ENCODE measurements at regions not wholly inside any gene's neighbourhood (a gene's known extent, or its start where the extent isn't known, plus 50 kb on each side); places are given as distances from the start of the nearest gene placed in this dataset.

- H3K36me3 ChIP-seq (ENCODE audit: control insufficient read depth, insufficient read depth, low read length): no peaks in the 10 kb centered on the region
Measured at GRCh38 chr12:30016540-30017055, 232.9 kb upstream of the TMTC1 start.

GRCh38 chr12:30015631-30016337 is 232.0 kb upstream of the TMTC1 start:
- Histone ChIP-seq H3K9ac (ENCODE audit: low read length) (no peak overlapping the region), H3K4me1 (ENCODE audit: control insufficient read depth, insufficient read depth, low read length) (no peaks in the 10 kb centered on the region), H3K36me3 (ENCODE audit: control insufficient read depth, insufficient read depth, low read length) (no peaks in the 10 kb centered on the region), H3K4me3 (ENCODE audit: low read length) (no peak overlapping the region), H3K9me3 (ENCODE audit: control insufficient read depth, low read length) (no peaks in the 10 kb centered on the region), H3K27me3 (ENCODE audit: control insufficient read depth, insufficient read depth, low read length) (no peaks in the 10 kb centered on the region)

More at GRCh38 chr12:30016540-30017055, 232.9 kb upstream of the TMTC1 start:
- H3K9ac ChIP-seq (ENCODE audit: low read length): no peak overlapping the region
- no peak overlapping the region for H3K4me3 ChIP-seq (ENCODE audit: low read length)
- H3K9me3 ChIP-seq (ENCODE audit: control insufficient read depth, low read length): no peaks in the 10 kb centered on the region
- no peaks in the 10 kb centered on the region for H3K4me1 ChIP-seq (ENCODE audit: control insufficient read depth, insufficient read depth, low read length)
- no peaks in the 10 kb centered on the region for H3K27me3 ChIP-seq (ENCODE audit: control insufficient read depth, insufficient read depth, low read length)

GRCh38 chr12:30014991-30015390 is 231.2 kb upstream of the TMTC1 start:
- no peaks in the 10 kb centered on the region for H3K9me3 ChIP-seq (ENCODE audit: control insufficient read depth, low read length)
- H3K9ac ChIP-seq (ENCODE audit: low read length): no peak overlapping the region
- no peaks in the 10 kb centered on the region for H3K4me1 ChIP-seq (ENCODE audit: control insufficient read depth, insufficient read depth, low read length)
- no peaks in the 10 kb centered on the region for H3K27me3 ChIP-seq (ENCODE audit: control insufficient read depth, insufficient read depth, low read length)
- H3K4me3 ChIP-seq (ENCODE audit: low read length): no peak overlapping the region
- H3K36me3 ChIP-seq (ENCODE audit: control insufficient read depth, insufficient read depth, low read length): no peaks in the 10 kb centered on the region

- H3K4me1 ChIP-seq (ENCODE audit: control insufficient read depth, insufficient read depth, low read length): no peaks in the 10 kb centered on the region
- H3K4me3 ChIP-seq (ENCODE audit: low read length): no peak overlapping the region
- no peaks in the 10 kb centered on the region for H3K36me3 ChIP-seq (ENCODE audit: control insufficient read depth, insufficient read depth, low read length)
- H3K9me3 ChIP-seq (ENCODE audit: control insufficient read depth, low read length): no peaks in the 10 kb centered on the region
- H3K27me3 ChIP-seq (ENCODE audit: control insufficient read depth, insufficient read depth, low read length): no peaks in the 10 kb centered on the region
- H3K9ac ChIP-seq (ENCODE audit: low read length): no peak overlapping the region
Measured at GRCh38 chr12:30012816-30013450, 229.2 kb upstream of the TMTC1 start.

GRCh38 chr12:30010071-30011052 is 226.6 kb upstream of the TMTC1 start:
- Histone ChIP-seq H3K4me3 (ENCODE audit: low read length) (no peak overlapping the region), H3K4me1 (ENCODE audit: control insufficient read depth, insufficient read depth, low read length) (no peaks in the 10 kb centered on the region), H3K9ac (ENCODE audit: low read length) (no peak overlapping the region), H3K27me3 (ENCODE audit: control insufficient read depth, insufficient read depth, low read length) (no peaks in the 10 kb centered on the region), H3K9me3 (ENCODE audit: control insufficient read depth, low read length) (no peaks in the 10 kb centered on the region), H3K36me3 (ENCODE audit: control insufficient read depth, insufficient read depth, low read length) (no peaks in the 10 kb centered on the region)

- H3K9me3 ChIP-seq (ENCODE audit: control insufficient read depth, low read length): no peaks in the 10 kb centered on the region
- no peak overlapping the region for H3K4me3 ChIP-seq (ENCODE audit: low read length)
- H3K36me3 ChIP-seq (ENCODE audit: control insufficient read depth, insufficient read depth, low read length): no peaks in the 10 kb centered on the region
- H3K9ac ChIP-seq (ENCODE audit: low read length): no peak overlapping the region
- no peaks in the 10 kb centered on the region for H3K27me3 ChIP-seq (ENCODE audit: control insufficient read depth, insufficient read depth, low read length)
- H3K4me1 ChIP-seq (ENCODE audit: control insufficient read depth, insufficient read depth, low read length): no peaks in the 10 kb centered on the region
Measured at GRCh38 chr12:30006021-30006420, 222.3 kb upstream of the TMTC1 start.

- no peaks in the 10 kb centered on the region for H3K9me3 ChIP-seq (ENCODE audit: control insufficient read depth, low read length)
- no peak overlapping the region for H3K9ac ChIP-seq (ENCODE audit: low read length)
- H3K27me3 ChIP-seq (ENCODE audit: control insufficient read depth, insufficient read depth, low read length): no peaks in the 10 kb centered on the region
- H3K4me1 ChIP-seq (ENCODE audit: control insufficient read depth, insufficient read depth, low read length): no peaks in the 10 kb centered on the region
- no peaks in the 10 kb centered on the region for H3K36me3 ChIP-seq (ENCODE audit: control insufficient read depth, insufficient read depth, low read length)
- no peak overlapping the region for H3K4me3 ChIP-seq (ENCODE audit: low read length)
Measured at GRCh38 chr12:30003321-30003720, 219.6 kb upstream of the TMTC1 start.

- H3K4me3 ChIP-seq (ENCODE audit: low read length): no peak overlapping the region
- H3K36me3 ChIP-seq (ENCODE audit: control insufficient read depth, insufficient read depth, low read length): no peaks in the 10 kb centered on the region
- no peak overlapping the region for H3K9ac ChIP-seq (ENCODE audit: low read length)
- no peaks in the 10 kb centered on the region for H3K27me3 ChIP-seq (ENCODE audit: control insufficient read depth, insufficient read depth, low read length)
- H3K9me3 ChIP-seq (ENCODE audit: control insufficient read depth, low read length): no peaks in the 10 kb centered on the region
- H3K4me1 ChIP-seq (ENCODE audit: control insufficient read depth, insufficient read depth, low read length): no peaks in the 10 kb centered on the region
Measured at GRCh38 chr12:30002677-30003076, 218.9 kb upstream of the TMTC1 start.

- Histone ChIP-seq H3K9me3 (ENCODE audit: control insufficient read depth, low read length) (no peaks in the 10 kb centered on the region), H3K27me3 (ENCODE audit: control insufficient read depth, insufficient read depth, low read length) (no peaks in the 10 kb centered on the region), H3K9ac (ENCODE audit: low read length) (no peak overlapping the region), H3K4me3 (ENCODE audit: low read length) (no peak overlapping the region), H3K36me3 (ENCODE audit: control insufficient read depth, insufficient read depth, low read length) (no peaks in the 10 kb centered on the region), H3K4me1 (ENCODE audit: control insufficient read depth, insufficient read depth, low read length) (no peaks in the 10 kb centered on the region)
Measured at GRCh38 chr12:30000401-30000800, 216.7 kb upstream of the TMTC1 start.

GRCh38 chr12:29996993-29997392 is 213.3 kb upstream of the TMTC1 start:
- no peak overlapping the region for H3K9ac ChIP-seq (ENCODE audit: low read length)
- H3K27me3 ChIP-seq (ENCODE audit: control insufficient read depth, insufficient read depth, low read length): no peaks in the 10 kb centered on the region
- no peak overlapping the region for H3K4me3 ChIP-seq (ENCODE audit: low read length)
- no peaks in the 10 kb centered on the region for H3K9me3 ChIP-seq (ENCODE audit: control insufficient read depth, low read length)
- H3K36me3 ChIP-seq (ENCODE audit: control insufficient read depth, insufficient read depth, low read length): no peaks in the 10 kb centered on the region
- H3K4me1 ChIP-seq (ENCODE audit: control insufficient read depth, insufficient read depth, low read length): no peaks in the 10 kb centered on the region

GRCh38 chr12:29992366-29992765 is 208.6 kb upstream of the TMTC1 start:
- Histone ChIP-seq H3K4me3 (ENCODE audit: low read length) (no peak overlapping the region), H3K27me3 (ENCODE audit: control insufficient read depth, insufficient read depth, low read length) (no peaks in the 10 kb centered on the region), H3K9ac (ENCODE audit: low read length) (no peak overlapping the region), H3K9me3 (ENCODE audit: control insufficient read depth, low read length) (no peaks in the 10 kb centered on the region), H3K36me3 (ENCODE audit: control insufficient read depth, insufficient read depth, low read length) (no peaks in the 10 kb centered on the region), H3K4me1 (ENCODE audit: control insufficient read depth, insufficient read depth, low read length) (no peaks in the 10 kb centered on the region)

GRCh38 chr12:29991924-29992323 is 208.2 kb upstream of the TMTC1 start:
- no peak overlapping the region for H3K9ac ChIP-seq (ENCODE audit: low read length)
- no peaks in the 10 kb centered on the region for H3K27me3 ChIP-seq (ENCODE audit: control insufficient read depth, insufficient read depth, low read length)
- H3K36me3 ChIP-seq (ENCODE audit: control insufficient read depth, insufficient read depth, low read length): no peaks in the 10 kb centered on the region
- H3K4me3 ChIP-seq (ENCODE audit: low read length): no peak overlapping the region
- H3K4me1 ChIP-seq (ENCODE audit: control insufficient read depth, insufficient read depth, low read length): no peaks in the 10 kb centered on the region
- no peaks in the 10 kb centered on the region for H3K9me3 ChIP-seq (ENCODE audit: control insufficient read depth, low read length)

Data from mucosa of stomach (tissue), 1 donor.